GM23248 (cell line): ENCODE measurements at regions not wholly inside any gene's neighbourhood (a gene's known extent, or its start where the extent isn't known, plus 50 kb on each side); places are given as distances from the start of the nearest gene placed in this dataset.

ENCODE experiments used
- EZH2 ChIP-seq: fragments of 200-600 bp; sonication (generic); IDR thresholded peaks from 2 replicates; pipeline ENCODE4 v1.6.1; 2018; ENCODE audit warnings: antibody characterized with exemption, mild to moderate bottlenecking; ENCODE audit not compliant: insufficient read depth, poor library complexity, severe bottlenecking
- EZH2phosphoT487 ChIP-seq: fragments of 200-600 bp; sonication (generic); IDR thresholded peaks from 2 replicates; pipeline ENCODE4 v1.6.1; 2018; ENCODE audit warnings: antibody characterized with exemption, moderate library complexity, mild to moderate bottlenecking, low read depth; ENCODE audit not compliant: insufficient read depth

DNA sequence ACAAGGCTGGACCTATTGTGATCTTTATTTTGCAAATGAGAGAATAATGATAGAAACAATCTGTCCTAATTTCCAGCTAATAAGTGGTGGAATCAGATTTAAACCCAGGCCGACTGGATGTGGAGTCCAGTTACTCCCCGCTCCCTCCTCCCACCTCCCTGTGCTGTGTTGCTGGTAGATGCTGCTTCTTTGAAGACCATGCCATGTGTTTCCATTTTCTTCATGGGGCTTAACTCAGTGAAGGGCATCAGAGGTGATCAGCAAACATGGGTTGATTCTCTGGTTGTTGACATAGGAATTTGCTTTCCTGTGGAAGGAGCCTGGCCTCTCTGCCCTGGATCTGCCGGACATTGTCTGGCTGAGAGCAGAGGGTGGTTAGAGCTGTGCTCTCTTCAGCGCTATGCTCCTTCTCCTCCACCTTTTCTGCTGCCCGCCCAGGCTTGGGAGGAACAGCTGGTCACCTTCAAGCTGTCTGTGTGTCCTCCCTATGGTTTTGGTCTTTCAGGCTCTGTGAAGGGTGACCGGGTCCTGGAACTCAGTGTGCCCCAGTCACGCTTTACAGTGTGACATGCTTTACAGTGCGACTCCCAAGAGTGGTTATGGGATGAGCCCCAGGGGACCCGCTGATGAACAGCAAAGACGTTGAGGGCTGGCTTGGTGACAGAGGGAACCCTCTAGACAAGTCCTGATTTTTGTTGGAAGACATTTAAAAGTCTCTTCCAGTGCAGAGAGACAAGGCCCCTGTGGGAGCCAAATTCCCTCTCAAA, 68.4 kb upstream of the RPS23 start:
- TF ChIP-seq EZH2, result no peak
- no peak for TF ChIP-seq EZH2phosphoT487
